ENCODE measurements at regions not wholly inside any gene's neighbourhood (a gene's known extent, or its start where the extent isn't known, plus 50 kb on each side); places are given as distances from the start of the nearest gene placed in this dataset.
"Not testable (repeated sequence)": the region's sequence is repeated elsewhere in the genome, so short reads cannot be mapped to it uniquely, and the experiment has no call there.

GRCh38 chr12:84455598-84455997 lies 457.0 kb downstream of the SLC6A15 start:
- Histone ChIP-seq H2BK15ac (ENCODE audit: low read length) (no peak overlapping the region), H3K4me1 (replicated peaks in 1 of 4; ENCODE audit: control insufficient read depth in 3 of 4, insufficient read depth in 4 of 4, low read length in 3 of 4) (no peaks in the 10 kb centered on the region), H2BK12ac (ENCODE audit: low read depth, low read length) (no peak overlapping the region), H3K9ac (replicated peaks in 1 of 4; ENCODE audit: extremely low read depth in 1 of 4, low read depth in 3 of 4, low read length in 3 of 4) (no peak overlapping the region), H3K18ac (ENCODE audit: extremely low read depth, low read length) (no peak overlapping the region), H3K4me2 (ENCODE audit: insufficient read depth in 1 of 2, low read depth in 2 of 2, low read length in 2 of 2) (no peak overlapping the region), H3K79me2 (ENCODE audit: control insufficient read depth in 1 of 2, insufficient read depth in 2 of 2, low read length in 2 of 2) (no peaks in the 10 kb centered on the region), H3K36me3 (ENCODE audit: control insufficient read depth in 2 of 4, insufficient read depth in 4 of 4, low read length in 3 of 4) (no peaks in the 10 kb centered on the region), H3K9me3 (ENCODE audit: insufficient read depth in 2 of 2, low read depth in 1 of 2, low read length in 1 of 2) (no peaks in the 10 kb centered on the region), H4K91ac (replicated peaks; ENCODE audit: insufficient read length, low read length) (no peak overlapping the region), H3K4ac (replicated peaks; ENCODE audit: insufficient read length, low read depth, low read length) (no peak overlapping the region), H2BK20ac (ENCODE audit: low read length) (no peak overlapping the region), H4K5ac (ENCODE audit: insufficient read length, low read depth, low read length) (no peak overlapping the region), H3K23ac (ENCODE audit: insufficient read length) (no peak overlapping the region), H3K27me3 (replicated peaks in 1 of 4; ENCODE audit: control insufficient read depth in 3 of 4, extremely low read depth in 1 of 4, insufficient read depth in 3 of 4, low read length in 3 of 4) (no peaks in the 10 kb centered on the region), H2AFZ (ENCODE audit: low read length) (no peak overlapping the region), H4K8ac (ENCODE audit: extremely low read depth, insufficient read depth, low read length) (no peak overlapping the region), H3K27ac (ENCODE audit: low read depth, low read length) (no peak overlapping the region), H3K4me3 (ENCODE audit: extremely low read depth in 1 of 4, insufficient read depth in 2 of 4, low read depth in 3 of 4, low read length in 4 of 4) (no peak overlapping the region), H2BK120ac (replicated peaks; ENCODE audit: low read depth, low read length) (no peak overlapping the region), H3K79me1 (ENCODE audit: low read depth, low read length) (no peaks in the 10 kb centered on the region), H3K23me2 (ENCODE audit: low read depth, low read length) (no peaks in the 10 kb centered on the region), H2AK5ac (ENCODE audit: low read depth, low read length) (no peak overlapping the region), H2BK5ac (ENCODE audit: low read depth, low read length) (no peak overlapping the region), H3K56ac (replicated peaks; ENCODE audit: insufficient read length, low read depth, low read length) (no peak overlapping the region), H4K20me1 (replicated peaks in 1 of 2; ENCODE audit: control insufficient read depth in 1 of 2, insufficient read depth in 2 of 2, low read length in 2 of 2) (no peaks in the 10 kb centered on the region), H3K14ac (ENCODE audit: insufficient read length) (no peak overlapping the region)
- DNase-seq (ENCODE audit: low read depth in 1 of 2, low spot score in 2 of 2) (no peak), FAIRE-seq (no peak)
- ChIA-PET CTCF (ENCODE audit: partially characterized antibody) (interaction anchor here (0.9 kb wide), 1 partner anchor 10 kb away, joined by 3 read pairs; no protein-coding TSS in a partner anchor), POLR2A (ENCODE audit: partially characterized antibody) (no interaction called here)
- no peak for TF ChIP-seq RFX5 (IDR thresholded peaks at IDR 0.05; ENCODE audit: borderline replicate concordance, low read depth, low read length)
- TF ChIP-seq POLR2A (IDR thresholded peaks at IDR 0.05; ENCODE audit: control extremely low read depth in 1 of 2, low read depth in 2 of 2, low read length in 2 of 2): no peak
- WGBS, 2 experiments (ENCODE audit: extremely low coverage in 1 of 2, insufficient coverage in 1 of 2, insufficient read length in 1 of 2, insufficient replicate concordance in 2 of 2, low coverage in 1 of 2, low lambda C conversion rate in 2 of 2, missing lambda C conversion rate in 1 of 2): 94% methylated on average over 2 of the region's 2 CpGs; no CpG with 5 or more reads in 1 of the 2 experiments

DNA sequence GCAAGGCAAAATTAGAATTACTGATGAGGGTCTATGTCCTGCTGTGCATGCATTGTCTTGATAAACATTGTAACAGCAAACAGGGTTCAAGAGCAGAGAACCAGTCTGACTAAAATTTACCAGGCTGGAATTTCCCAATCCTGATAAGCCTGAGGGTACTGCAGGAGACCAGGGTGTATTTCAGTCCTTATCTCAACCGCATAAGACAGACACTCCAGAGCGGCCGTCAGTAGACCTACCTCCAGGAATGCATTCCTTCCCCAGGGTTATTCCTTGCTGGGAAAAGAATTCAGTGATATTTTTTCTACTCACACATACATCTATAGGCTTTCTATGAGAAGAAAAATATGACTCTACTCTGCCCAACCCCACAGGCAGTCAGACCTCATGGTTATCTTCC lies 466.1 kb downstream of the SLC6A15 start:
- CTCF ChIA-PET (ENCODE audit: partially characterized antibody): interaction anchor here (1.4 kb wide), 1 partner anchor 9 kb away, joined by 3 read pairs; no protein-coding TSS in a partner anchor
- H3K14ac ChIP-seq (ENCODE audit: insufficient read length); H2BK20ac ChIP-seq (ENCODE audit: low read length); H3K56ac ChIP-seq (replicated peaks; ENCODE audit: insufficient read length, low read depth, low read length); H3K27me3 ChIP-seq (replicated peaks in 1 of 4; ENCODE audit: control insufficient read depth in 3 of 4, extremely low read depth in 1 of 4, insufficient read depth in 3 of 4, low read length in 3 of 4); H3K79me1 ChIP-seq (ENCODE audit: low read depth, low read length); H3K9me3 ChIP-seq (ENCODE audit: insufficient read depth in 2 of 2, low read depth in 1 of 2, low read length in 1 of 2); H3K9ac ChIP-seq (replicated peaks in 1 of 4; ENCODE audit: extremely low read depth in 1 of 4, low read depth in 3 of 4, low read length in 3 of 4); H4K91ac ChIP-seq (replicated peaks; ENCODE audit: insufficient read length, low read length); H3K18ac ChIP-seq (ENCODE audit: extremely low read depth, low read length); H3K23me2 ChIP-seq (ENCODE audit: low read depth, low read length); H4K8ac ChIP-seq (ENCODE audit: extremely low read depth, insufficient read depth, low read length); H3K79me2 ChIP-seq (ENCODE audit: control insufficient read depth in 1 of 2, insufficient read depth in 2 of 2, low read length in 2 of 2); H2BK5ac ChIP-seq (ENCODE audit: low read depth, low read length); POLR2A ChIA-PET (ENCODE audit: partially characterized antibody); H4K20me1 ChIP-seq (replicated peaks in 1 of 2; ENCODE audit: control insufficient read depth in 1 of 2, insufficient read depth in 2 of 2, low read length in 2 of 2); H3K4me3 ChIP-seq (ENCODE audit: extremely low read depth in 1 of 4, insufficient read depth in 2 of 4, low read depth in 3 of 4, low read length in 4 of 4); H2BK15ac ChIP-seq (ENCODE audit: low read length); FAIRE-seq; H3K36me3 ChIP-seq (ENCODE audit: control insufficient read depth in 2 of 4, insufficient read depth in 4 of 4, low read length in 3 of 4); H2BK120ac ChIP-seq (replicated peaks; ENCODE audit: low read depth, low read length); H2AK5ac ChIP-seq (ENCODE audit: low read depth, low read length); DNase-seq (ENCODE audit: low read depth in 1 of 2, low spot score in 2 of 2); H3K4me2 ChIP-seq (ENCODE audit: insufficient read depth in 1 of 2, low read depth in 2 of 2, low read length in 2 of 2); H2AFZ ChIP-seq (ENCODE audit: low read length); H3K4me1 ChIP-seq (replicated peaks in 1 of 4; ENCODE audit: control insufficient read depth in 3 of 4, insufficient read depth in 4 of 4, low read length in 3 of 4); H2BK12ac ChIP-seq (ENCODE audit: low read depth, low read length); H3K23ac ChIP-seq (ENCODE audit: insufficient read length); H4K5ac ChIP-seq (ENCODE audit: insufficient read length, low read depth, low read length); H3K4ac ChIP-seq (replicated peaks; ENCODE audit: insufficient read length, low read depth, low read length); H3K27ac ChIP-seq (ENCODE audit: low read depth, low read length): not testable (repeated sequence)
- 81% methylated on average over 3 of the region's 3 CpGs; no CpG with 5 or more reads in 1 of the 2 experiments for WGBS, 2 experiments (ENCODE audit: extremely low coverage in 1 of 2, insufficient coverage in 1 of 2, insufficient read length in 1 of 2, insufficient replicate concordance in 2 of 2, low coverage in 1 of 2, low lambda C conversion rate in 2 of 2, missing lambda C conversion rate in 1 of 2)

Data from H1 (cell line).